GM12875 (cell line): ENCODE measurements at regions not wholly inside any gene's neighbourhood (a gene's known extent, or its start where the extent isn't known, plus 50 kb on each side); places are given as distances from the start of the nearest gene placed in this dataset.

Experiments used
- H3K4me3 ChIP-seq: one replicate; pipeline ENCODE4 v1.5.1; 2011; ENCODE audit warnings: low read depth, low read length, control low read depth
- TF ChIP-seq, protein P1 (sequence below): IDR thresholded peaks from 2 replicates; pipeline ENCODE4 v1.5.1; 2011; ENCODE audit warnings: low read depth, mild to moderate bottlenecking, control low read depth, inconsistent platforms, low read length, moderate library complexity, borderline replicate concordance; ENCODE audit not compliant: insufficient read depth

DNA sequence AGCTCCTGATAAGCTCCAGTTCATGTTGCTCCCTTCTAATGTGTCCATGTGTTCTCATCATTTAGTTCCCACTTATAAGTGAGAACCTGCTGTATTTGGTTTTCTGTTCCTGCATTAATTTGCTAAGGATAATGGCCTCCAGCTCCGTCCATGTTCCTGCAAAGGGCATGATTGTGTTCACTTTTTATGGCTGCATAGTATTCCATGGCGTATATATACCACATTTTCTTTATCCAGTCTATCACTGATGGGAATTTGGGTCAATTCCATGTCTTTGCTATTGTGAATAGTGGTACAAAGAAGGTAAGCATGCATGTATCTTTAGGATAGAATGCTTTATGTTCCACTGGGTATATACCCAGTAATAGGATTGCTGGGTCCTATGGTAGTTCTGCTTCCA, 197.2 kb upstream of the ITM2A start:
- TF ChIP-seq, protein P1, sequence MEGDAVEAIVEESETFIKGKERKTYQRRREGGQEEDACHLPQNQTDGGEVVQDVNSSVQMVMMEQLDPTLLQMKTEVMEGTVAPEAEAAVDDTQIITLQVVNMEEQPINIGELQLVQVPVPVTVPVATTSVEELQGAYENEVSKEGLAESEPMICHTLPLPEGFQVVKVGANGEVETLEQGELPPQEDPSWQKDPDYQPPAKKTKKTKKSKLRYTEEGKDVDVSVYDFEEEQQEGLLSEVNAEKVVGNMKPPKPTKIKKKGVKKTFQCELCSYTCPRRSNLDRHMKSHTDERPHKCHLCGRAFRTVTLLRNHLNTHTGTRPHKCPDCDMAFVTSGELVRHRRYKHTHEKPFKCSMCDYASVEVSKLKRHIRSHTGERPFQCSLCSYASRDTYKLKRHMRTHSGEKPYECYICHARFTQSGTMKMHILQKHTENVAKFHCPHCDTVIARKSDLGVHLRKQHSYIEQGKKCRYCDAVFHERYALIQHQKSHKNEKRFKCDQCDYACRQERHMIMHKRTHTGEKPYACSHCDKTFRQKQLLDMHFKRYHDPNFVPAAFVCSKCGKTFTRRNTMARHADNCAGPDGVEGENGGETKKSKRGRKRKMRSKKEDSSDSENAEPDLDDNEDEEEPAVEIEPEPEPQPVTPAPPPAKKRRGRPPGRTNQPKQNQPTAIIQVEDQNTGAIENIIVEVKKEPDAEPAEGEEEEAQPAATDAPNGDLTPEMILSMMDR = no peak

DNA sequence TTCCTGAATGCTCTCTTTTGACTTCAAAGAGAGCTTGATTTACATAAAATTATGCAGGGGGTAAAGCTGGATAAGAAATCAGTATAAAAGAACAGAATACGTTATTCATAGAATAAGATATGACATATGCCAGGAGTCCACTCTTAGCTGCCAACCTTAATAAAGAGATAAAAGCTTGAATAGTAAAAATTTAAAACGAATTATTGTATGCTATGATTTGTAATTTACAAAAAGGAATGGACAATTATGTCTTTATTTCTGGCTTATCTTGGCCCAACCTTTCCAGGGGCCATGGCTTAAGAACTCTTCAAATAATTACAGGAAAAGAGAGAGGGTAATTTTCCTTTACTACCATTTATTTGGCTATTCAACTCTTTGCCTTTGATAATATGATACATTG, 192.2 kb upstream of the ITM2A start:
- H3K4me3 ChIP-seq = no peak overlapping the region
- TF ChIP-seq, protein P1 = no peak

More for the DNA sequence above, 197.2 kb upstream of the ITM2A start:
- H3K4me3 ChIP-seq = no peak overlapping the region

DNA sequence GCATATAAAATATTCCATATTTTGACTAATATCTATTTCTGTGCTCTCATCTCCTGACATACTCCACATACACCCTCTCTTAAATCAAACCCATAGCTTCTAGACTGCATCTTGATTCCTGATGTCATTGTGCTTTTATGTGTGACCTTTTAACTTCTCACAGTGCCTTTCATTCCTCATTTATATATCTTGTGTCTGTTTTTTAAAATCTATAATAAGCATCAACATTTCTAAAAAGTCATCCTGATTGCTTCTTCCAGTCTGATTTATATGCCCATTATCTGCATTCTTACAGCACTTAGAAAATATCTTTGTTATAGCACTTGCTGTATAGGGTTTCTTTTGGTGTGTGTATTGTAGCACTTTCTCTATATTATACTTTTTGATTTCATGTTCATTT, 190.1 kb upstream of the ITM2A start:
- TF ChIP-seq, protein P1 = no peak
- no peak overlapping the region for H3K4me3 ChIP-seq

DNA sequence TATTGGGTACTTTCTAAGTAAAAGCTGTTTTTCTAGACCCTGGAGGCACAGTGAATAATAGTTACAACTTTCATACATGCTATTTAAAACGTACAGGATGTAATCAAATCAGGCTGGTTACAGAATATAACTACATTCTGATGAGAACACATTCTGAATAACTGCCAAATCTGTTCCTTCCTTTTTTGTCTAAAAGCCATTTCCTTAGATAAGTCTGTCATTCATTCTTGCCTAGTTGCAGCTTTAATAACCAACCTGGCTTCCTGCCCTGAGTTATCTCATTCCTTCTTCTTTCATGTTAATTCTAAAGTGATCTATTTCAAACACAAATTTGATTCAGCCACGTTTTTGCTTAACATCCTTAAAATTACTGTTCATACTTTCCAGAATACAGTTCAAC, 189.7 kb upstream of the ITM2A start:
- TF ChIP-seq, protein P1 = no peak
- no peak overlapping the region for H3K4me3 ChIP-seq

DNA sequence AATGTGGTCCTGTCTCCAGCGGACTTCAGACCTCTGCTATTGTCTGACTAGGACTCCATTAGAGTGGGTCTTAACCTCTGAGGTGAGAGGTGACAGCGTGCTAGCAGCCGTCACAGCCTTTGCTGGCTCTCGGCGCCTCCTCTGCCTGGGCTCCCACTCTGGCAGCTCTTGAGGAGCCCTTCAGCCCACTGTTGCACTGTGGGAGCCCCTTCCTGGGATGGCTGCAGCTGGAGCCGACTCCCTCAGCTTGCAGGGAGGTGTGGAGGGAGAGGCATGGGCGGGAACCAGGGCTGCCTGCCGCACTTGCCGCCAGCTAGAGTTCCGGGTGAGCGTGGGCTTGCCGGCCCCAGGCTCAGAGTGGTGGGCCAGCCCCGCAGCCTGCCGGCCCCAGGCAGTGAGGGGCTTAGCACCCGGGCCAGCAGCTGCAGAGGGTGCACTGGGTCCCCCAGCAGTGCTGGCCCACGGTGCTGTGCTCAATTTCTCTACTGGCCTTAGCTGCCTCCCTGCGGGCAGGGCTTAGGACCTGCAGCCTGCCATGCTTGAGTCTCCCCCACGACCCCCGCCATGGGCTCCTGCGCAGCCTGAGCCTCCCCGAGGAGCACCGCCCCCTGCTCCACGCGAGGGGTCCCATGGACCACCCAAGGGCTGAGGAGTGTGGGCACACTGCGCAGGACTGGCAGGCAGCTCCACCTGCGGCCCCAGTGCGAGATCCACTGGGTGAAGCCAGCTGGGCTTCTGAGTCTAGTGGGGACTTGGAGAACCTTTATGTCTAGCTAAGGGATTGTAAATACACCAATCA, 163.4 kb upstream of the ITM2A start:
- no peak overlapping the region for H3K4me3 ChIP-seq
- TF ChIP-seq, protein P1 = no peak

DNA sequence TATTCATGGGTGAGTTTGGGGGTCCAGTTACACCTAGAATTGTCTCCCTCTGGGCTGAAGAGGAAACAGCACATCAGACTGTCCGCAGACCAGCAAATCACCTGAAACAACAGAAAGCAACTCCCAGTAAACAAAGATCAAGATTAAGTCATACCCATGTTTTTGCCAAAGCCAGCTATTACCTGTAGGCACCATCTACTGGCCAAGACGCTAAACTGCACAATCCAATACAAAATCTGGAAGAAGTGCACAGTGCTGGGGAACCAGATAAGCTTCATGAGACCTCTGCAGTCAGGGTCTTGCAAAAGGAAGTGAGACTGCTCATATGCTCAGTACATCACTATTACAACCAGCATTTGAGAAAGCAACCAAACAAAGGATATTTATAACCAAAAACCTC, 157.5 kb upstream of the ITM2A start:
- TF ChIP-seq, protein P1 = peak; percentile 52

GRCh38 chrX:79515529-79515928, 148.4 kb upstream of the ITM2A start:
- H3K4me3 ChIP-seq = no peak overlapping the region
- TF ChIP-seq, protein P1 = no peak

More for the DNA sequence above, 157.5 kb upstream of the ITM2A start:
- no peak overlapping the region for H3K4me3 ChIP-seq
